Suprapubic skin (tissue), 4 donors: ENCODE measurements at regions not wholly inside any gene's neighbourhood (a gene's known extent, or its start where the extent isn't known, plus 50 kb on each side); places are given as distances from the start of the nearest gene placed in this dataset.

Experiments
- CTCF ChIP-seq, 2 donors: fragments of 200-600 bp in 1 of 2; fragments of 450-650 bp in 1 of 2; sonication (generic) in 1 of 2; IDR thresholded peaks; one replicate each; pipeline ENCODE4 v1.5.1; 2016 to 2019; ENCODE audit warnings: antibody characterized with exemption in 2 of 2, mild to moderate bottlenecking in 1 of 2, moderate library complexity in 1 of 2
- EP300 ChIP-seq: sonication (generic); formaldehyde crosslinking; IDR thresholded peaks from one replicate; pipeline ENCODE4 v1.6.1; 2017; ENCODE audit warnings: antibody characterized with exemption
- POLR2AphosphoS5 ChIP-seq, 3 donors: sonication (generic); formaldehyde crosslinking; IDR thresholded peaks; one replicate each; pipeline ENCODE4 v1.6.1; 2017; ENCODE audit warnings: antibody characterized with exemption in 3 of 3

DNA sequence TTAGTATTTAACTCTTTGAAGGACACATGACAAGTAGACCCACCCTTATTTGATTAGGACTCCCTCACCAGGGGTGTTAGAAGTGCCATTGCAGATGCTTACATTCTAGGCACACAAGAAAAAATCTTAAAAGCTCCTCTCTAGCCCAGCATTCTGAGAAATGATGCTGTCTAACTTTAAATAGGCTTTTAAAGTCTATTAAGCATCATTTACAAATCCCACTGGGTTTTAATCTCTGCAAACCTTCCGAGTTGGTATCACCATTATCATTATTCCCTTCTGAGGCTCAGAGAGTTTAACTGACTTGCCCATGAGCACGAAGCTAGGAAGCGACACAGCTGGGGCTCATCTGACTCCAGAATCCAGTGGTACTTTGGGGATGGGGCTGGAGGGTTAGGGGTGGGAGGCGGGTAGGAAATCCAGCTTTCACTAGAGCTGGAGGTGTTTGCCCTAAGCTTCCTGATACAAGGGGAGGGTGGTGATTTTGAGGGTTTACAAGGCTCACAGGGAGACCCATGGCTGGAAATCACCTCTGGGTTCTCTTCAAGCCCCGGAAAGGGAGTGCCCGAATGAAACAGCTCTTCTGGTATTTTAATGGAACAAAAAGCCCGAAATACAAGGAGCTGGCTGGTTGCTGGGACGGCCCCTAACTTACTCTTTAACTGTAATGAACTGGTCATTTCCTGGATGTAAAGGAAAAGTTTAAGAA lies 109.2 kb upstream of the FUT8 start:
- TF ChIP-seq POLR2AphosphoS5 (IDR thresholded peaks at IDR 0.05), result no peak
- no peak for TF ChIP-seq CTCF (IDR thresholded peaks at IDR 0.05)
- no peak for TF ChIP-seq EP300
